IPS DF 4.7 (cell line): ENCODE measurements at regions not wholly inside any gene's neighbourhood (a gene's known extent, or its start where the extent isn't known, plus 50 kb on each side); places are given as distances from the start of the nearest gene placed in this dataset.

Experiments used
- DNase-seq: peaks from one replicate; pipeline ENCODE4 v3.0.0-alpha.2; 2013; ENCODE audit warnings: low spot score; ENCODE audit errors: extremely low read depth

DNA sequence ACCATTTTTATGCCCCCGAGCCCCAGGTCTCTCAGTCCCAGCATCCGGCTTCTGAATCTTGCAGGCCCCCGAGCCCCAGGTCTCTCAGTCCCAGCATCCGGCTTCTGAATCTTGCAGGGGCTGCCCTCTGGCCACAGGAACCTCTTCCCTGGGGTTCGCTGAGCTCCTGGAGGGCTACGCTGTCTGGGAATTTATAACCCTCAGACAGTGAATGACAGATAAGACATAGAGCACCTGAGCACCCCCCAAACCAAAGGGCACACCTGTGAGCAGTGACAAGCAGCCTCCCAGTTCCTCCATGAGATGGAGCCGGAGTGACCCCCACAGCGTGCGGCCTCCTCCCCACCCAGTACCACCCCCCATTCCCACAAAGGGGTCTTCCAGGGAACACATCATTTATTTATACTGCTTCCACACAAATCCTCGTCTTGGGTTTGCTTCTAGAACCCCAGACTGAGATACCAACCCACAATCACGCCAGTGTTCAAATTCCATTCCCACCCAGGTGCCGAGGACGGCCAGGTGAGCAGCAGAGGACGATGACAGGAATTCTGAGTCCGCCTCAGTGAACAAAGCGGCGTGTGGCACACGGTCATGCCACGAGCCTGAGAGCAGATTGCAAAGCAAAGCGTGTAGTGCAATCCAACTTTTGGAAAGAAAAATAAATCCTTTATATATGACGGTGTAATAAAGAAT, 57.7 kb upstream of the FAM20C start:
- DNase-seq: no peak

GRCh38 chr7:135257-135653, 57.1 kb upstream of the FAM20C start:
- no peak for DNase-seq

- DNase-seq: no peak
Observed at GRCh38 chr7:135731-136645, 56.4 kb upstream of the FAM20C start.

GRCh38 chr7:137094-137891, 55.1 kb upstream of the FAM20C start:
- DNase-seq: no peak

GRCh38 chr7:139131-139530, 53.2 kb upstream of the FAM20C start:
- DNase-seq: no peak

GRCh38 chr7:139561-140243, 52.7 kb upstream of the FAM20C start:
- no peak for DNase-seq

DNA sequence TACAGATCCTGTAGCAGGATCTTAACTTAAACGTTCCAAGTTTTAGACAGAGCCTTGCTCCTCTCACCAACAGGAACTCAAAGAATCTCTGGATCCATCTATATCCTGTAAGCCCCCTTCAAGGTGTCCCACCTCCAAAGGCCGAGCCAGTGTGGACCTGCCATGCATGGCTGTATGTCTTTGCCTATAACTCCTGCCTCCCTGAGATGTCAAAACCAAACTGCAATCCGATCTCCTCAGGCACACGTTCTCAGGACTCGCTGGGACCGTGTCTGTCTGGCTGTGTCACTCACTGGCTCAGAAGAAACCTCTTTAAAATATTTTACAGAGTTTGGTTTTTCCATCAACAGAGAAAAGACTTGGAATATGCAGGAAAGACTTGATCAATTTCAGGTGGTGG, 51.4 kb upstream of the FAM20C start:
- DNase-seq: no peak

DNA sequence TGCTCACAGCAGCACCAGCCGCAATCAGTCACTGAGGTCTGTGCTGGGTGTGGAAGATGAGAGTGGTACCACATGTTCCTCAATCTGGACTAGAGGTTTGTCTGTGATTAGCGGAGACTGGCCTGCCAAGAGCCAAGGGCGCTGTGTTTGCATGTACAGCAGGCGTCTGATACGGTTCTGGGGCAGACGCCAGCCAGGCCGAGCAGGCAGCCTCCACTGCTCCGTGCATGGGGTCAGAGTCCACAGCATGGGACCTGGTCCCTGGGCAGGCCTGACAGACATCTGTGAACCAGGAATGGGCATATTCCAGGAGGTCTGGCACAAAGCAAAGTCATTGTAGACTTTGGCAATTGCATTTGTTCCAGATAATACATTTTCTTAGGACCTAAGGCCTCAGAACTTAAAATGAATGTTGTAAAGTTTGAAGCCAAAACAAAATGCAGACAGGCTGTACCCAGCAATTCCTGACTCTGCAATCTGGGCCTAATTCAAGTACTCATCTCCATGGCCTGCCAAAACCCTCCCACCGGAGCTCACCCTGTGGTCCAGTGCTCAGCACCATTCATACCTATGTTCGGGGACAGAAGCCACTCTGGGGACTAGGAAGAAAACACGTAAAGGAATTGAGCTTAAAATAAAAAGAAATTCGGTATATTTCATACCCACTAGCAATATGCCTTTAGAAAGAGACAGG, 50.0 kb upstream of the FAM20C start:
- DNase-seq: no peak
